Neural progenitor cell (in vitro differentiated cells): ENCODE measurements at regions not wholly inside any gene's neighbourhood (a gene's known extent, or its start where the extent isn't known, plus 50 kb on each side); places are given as distances from the start of the nearest gene placed in this dataset.

Experiments
- DNase-seq: peaks from one replicate; pipeline ENCODE4 v3.0.0-alpha.2; 2016; ENCODE audit warnings: low spot score
- H2AFZ ChIP-seq: fragments of 200-600 bp; sonication (generic); replicated peaks from 2 replicates; pipeline ENCODE4 v1.6.1; 2016; ENCODE audit warnings: antibody characterized with exemption
- H3F3A ChIP-seq: fragments of 200-600 bp; sonication (generic); 2 replicates; pipeline ENCODE4 v1.6.1; 2016; ENCODE audit warnings: antibody characterized with exemption, low read depth
- H3K27ac ChIP-seq: fragments of 200-600 bp; sonication (generic); 2 replicates; pipeline ENCODE4 v1.5.1; 2016; ENCODE audit warnings: mild to moderate bottlenecking
- H3K27me3 ChIP-seq: fragments of 200-600 bp; sonication (generic); 2 replicates; pipeline ENCODE4 v1.6.1; 2016; ENCODE audit warnings: mild to moderate bottlenecking, moderate library complexity
- H3K36me3 ChIP-seq: fragments of 200-600 bp; sonication (generic); 2 replicates; pipeline ENCODE4 v1.5.1; 2016
- H3K4me1 ChIP-seq: fragments of 200-600 bp; sonication (generic); 2 replicates; pipeline ENCODE4 v1.6.1; 2016; ENCODE audit warnings: mixed run types
- H3K4me2 ChIP-seq: fragments of 200-600 bp; sonication (generic); 2 replicates; pipeline ENCODE4 v1.6.1; 2016
- H3K4me3 ChIP-seq: fragments of 200-600 bp; sonication (generic); 2 replicates; pipeline ENCODE4 v1.5.1; 2016
- H3K79me2 ChIP-seq: fragments of 200-600 bp; sonication (generic); 2 replicates; pipeline ENCODE4 v1.6.1; 2016; ENCODE audit warnings: low read depth
- H3K9ac ChIP-seq: fragments of 200-600 bp; sonication (generic); 2 replicates; pipeline ENCODE4 v1.6.1; 2016
- H3K9me3 ChIP-seq: fragments of 200-600 bp; sonication (generic); 2 replicates; pipeline ENCODE4 v1.5.1; 2016; ENCODE audit warnings: low read depth
- H4K20me1 ChIP-seq: fragments of 200-600 bp; sonication (generic); 2 replicates; pipeline ENCODE4 v1.6.1; 2016; ENCODE audit warnings: low read depth
- H3K27ac Mint-ChIP-seq: 3 replicates; pipeline ENCODE4 v1.8.0; 2021; ENCODE audit warnings: mixed read lengths
- H3K27me3 Mint-ChIP-seq: 2 replicates; pipeline ENCODE4 v1.8.0; 2022; ENCODE audit warnings: low read depth, mild to moderate bottlenecking, inconsistent platforms, moderate library complexity, mixed read lengths; ENCODE audit not compliant: insufficient read depth
- H3K36me3 Mint-ChIP-seq: 3 replicates; pipeline ENCODE4 v1.8.0; 2021; ENCODE audit warnings: mixed read lengths
- H3K4me1 Mint-ChIP-seq: 3 replicates; pipeline ENCODE4 v1.8.0; 2021; ENCODE audit warnings: mixed read lengths
- H3K4me3 Mint-ChIP-seq: 3 replicates; pipeline ENCODE4 v1.8.0; 2021; ENCODE audit warnings: mild to moderate bottlenecking, moderate library complexity, mixed read lengths
- H3K9me3 Mint-ChIP-seq: 3 replicates; pipeline ENCODE4 v1.8.0; 2020; ENCODE audit warnings: mixed read lengths
- EZH2 ChIP-seq: fragments of 200-600 bp; sonication (generic); IDR thresholded peaks from 2 replicates; pipeline ENCODE4 v1.6.1; 2017; ENCODE audit warnings: antibody characterized with exemption, mild to moderate bottlenecking, moderate library complexity
- EZH2phosphoT487 ChIP-seq: fragments of 200-600 bp; sonication (generic); IDR thresholded peaks from 2 replicates; pipeline ENCODE4 v1.6.1; 2017; ENCODE audit warnings: antibody characterized with exemption
- TF ChIP-seq, protein P1 (sequence below): fragments of 200-600 bp; sonication (generic); IDR thresholded peaks from 2 replicates; pipeline ENCODE4 v1.5.1; 2017; ENCODE audit warnings: antibody characterized with exemption, mild to moderate bottlenecking

DNA sequence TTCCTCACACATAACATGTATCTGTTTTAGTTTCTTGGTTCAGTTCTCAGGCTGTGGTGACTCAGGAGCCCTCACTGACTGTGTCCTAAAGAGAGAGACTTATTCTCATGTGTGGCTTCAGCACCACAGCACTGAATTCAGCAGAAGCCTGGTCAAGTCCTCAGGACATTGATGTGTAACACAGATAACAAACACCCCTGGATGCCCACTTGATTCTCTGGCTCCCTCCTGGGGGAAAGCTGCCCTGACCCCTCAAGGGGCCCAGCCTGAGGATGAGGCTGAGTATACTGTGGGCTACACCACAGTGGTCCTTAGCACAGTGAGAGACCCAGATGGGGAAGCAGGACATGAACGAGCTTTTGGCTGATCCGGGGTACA, 87.2 kb upstream of the VPREB1 start:
- peak overlapping the region; percentile 96 for H2AFZ ChIP-seq
- H3K9ac ChIP-seq, result no peak overlapping the region
- H3F3A ChIP-seq, result no peaks in the 10 kb centered on the region
- no peak overlapping the region for H3K4me3 ChIP-seq
- H3K4me1 Mint-ChIP-seq, result no peaks in the 10 kb centered on the region
- TF ChIP-seq EZH2phosphoT487, result no peak
- no peak for TF ChIP-seq EZH2
- H4K20me1 ChIP-seq, result no peaks in the 10 kb centered on the region
- H3K4me1 ChIP-seq, result peaks cover 2% of the 10 kb centered on the region
- H3K79me2 ChIP-seq, result no peaks in the 10 kb centered on the region
- H3K4me3 Mint-ChIP-seq, result no peak overlapping the region
- no peak overlapping the region for H3K27ac ChIP-seq
- no peak overlapping the region for H3K4me2 ChIP-seq
- peaks cover 92% of the 10 kb centered on the region for H3K27me3 ChIP-seq
- H3K9me3 ChIP-seq, result no peaks in the 10 kb centered on the region
- H3K27ac Mint-ChIP-seq, result no peak overlapping the region
- peaks cover 19% of the 10 kb centered on the region for H3K27me3 Mint-ChIP-seq
- H3K9me3 Mint-ChIP-seq, result no peaks in the 10 kb centered on the region
- H3K36me3 Mint-ChIP-seq, result no peaks in the 10 kb centered on the region
- H3K36me3 ChIP-seq, result no peaks in the 10 kb centered on the region
- no peak for DNase-seq

DNA sequence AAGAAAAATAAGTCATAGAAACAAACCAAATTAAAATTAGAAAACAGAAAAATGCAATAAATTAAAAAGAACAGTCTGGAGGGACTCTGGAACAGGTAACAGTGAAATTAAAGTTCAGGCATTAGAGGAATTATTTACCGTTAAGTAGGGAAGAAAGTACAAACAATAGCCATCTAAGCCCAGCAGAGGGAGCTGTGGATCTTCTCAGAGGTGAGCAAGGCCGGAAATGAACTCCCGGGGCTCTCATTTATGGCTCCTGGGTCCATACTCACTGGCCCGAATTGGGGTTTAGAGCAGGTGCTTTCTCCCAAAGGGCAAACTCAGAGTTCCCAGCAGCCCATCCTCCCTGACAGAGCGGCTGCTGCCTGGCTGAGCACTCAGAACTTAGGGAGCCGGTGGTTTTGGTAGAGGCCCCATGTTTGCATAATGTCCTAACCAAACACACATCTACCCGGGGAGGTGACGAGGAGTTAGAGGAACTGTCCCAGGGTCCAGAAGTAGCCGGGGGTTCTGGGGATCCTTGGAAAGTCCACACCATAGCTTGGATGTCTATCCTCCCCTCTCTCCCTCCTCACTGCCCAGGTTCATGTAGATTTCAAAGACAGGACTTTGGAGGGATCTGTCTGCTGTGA, 87.8 kb upstream of the VPREB1 start:
- Histone ChIP-seq H4K20me1 (no peaks in the 10 kb centered on the region), H3K9me3 (no peaks in the 10 kb centered on the region), H3K27ac (no peak overlapping the region), H3K4me1 (peaks cover 4% of the 10 kb centered on the region), H3K36me3 (no peaks in the 10 kb centered on the region), H3K4me2 (no peak overlapping the region), H3K27me3 (peaks cover 92% of the 10 kb centered on the region), H3F3A (no peaks in the 10 kb centered on the region), H3K4me3 (no peak overlapping the region), H3K79me2 (no peaks in the 10 kb centered on the region), H2AFZ (peak overlapping the region; percentile 96), H3K9ac (no peak overlapping the region)
- Mint-ChIP-seq H3K27ac (no peak overlapping the region), H3K36me3 (no peaks in the 10 kb centered on the region), H3K27me3 (peaks cover 15% of the 10 kb centered on the region), H3K4me1 (no peaks in the 10 kb centered on the region), H3K4me3 (no peak overlapping the region), H3K9me3 (no peaks in the 10 kb centered on the region)
- TF ChIP-seq, protein P1, sequence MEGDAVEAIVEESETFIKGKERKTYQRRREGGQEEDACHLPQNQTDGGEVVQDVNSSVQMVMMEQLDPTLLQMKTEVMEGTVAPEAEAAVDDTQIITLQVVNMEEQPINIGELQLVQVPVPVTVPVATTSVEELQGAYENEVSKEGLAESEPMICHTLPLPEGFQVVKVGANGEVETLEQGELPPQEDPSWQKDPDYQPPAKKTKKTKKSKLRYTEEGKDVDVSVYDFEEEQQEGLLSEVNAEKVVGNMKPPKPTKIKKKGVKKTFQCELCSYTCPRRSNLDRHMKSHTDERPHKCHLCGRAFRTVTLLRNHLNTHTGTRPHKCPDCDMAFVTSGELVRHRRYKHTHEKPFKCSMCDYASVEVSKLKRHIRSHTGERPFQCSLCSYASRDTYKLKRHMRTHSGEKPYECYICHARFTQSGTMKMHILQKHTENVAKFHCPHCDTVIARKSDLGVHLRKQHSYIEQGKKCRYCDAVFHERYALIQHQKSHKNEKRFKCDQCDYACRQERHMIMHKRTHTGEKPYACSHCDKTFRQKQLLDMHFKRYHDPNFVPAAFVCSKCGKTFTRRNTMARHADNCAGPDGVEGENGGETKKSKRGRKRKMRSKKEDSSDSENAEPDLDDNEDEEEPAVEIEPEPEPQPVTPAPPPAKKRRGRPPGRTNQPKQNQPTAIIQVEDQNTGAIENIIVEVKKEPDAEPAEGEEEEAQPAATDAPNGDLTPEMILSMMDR, result peak; percentile 83
- no peak for TF ChIP-seq EZH2
- DNase-seq, result peak; percentile 82

DNA sequence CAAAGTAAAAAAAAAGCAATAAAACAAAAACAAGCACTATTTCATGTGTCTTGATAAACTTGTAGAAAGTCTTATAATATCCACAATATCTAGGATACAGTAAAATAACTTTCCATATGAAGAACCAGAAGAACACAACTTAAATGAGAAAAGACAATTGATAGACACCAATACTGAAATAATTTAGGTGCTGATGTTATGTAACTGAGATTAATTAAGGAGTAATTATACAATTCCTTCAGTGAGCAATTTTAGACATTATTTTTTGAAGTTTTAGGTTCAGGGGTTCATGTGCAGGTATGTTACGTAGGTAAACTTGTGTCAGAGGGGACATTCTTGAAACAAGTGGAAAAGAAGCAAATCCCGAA, 88.3 kb upstream of the VPREB1 start:
- no peak overlapping the region for H3K4me2 ChIP-seq
- TF ChIP-seq EZH2phosphoT487, result no peak
- TF ChIP-seq, protein P1, result no peak
- TF ChIP-seq EZH2, result no peak
- peaks cover 94% of the 10 kb centered on the region for H3K27me3 ChIP-seq
- DNase-seq, result no peak
- H3K4me3 ChIP-seq, result no peak overlapping the region
- Mint-ChIP-seq H3K36me3 (no peaks in the 10 kb centered on the region), H3K9me3 (no peaks in the 10 kb centered on the region), H3K27ac (no peak overlapping the region), H3K27me3 (peaks cover 20% of the 10 kb centered on the region), H3K4me1 (no peaks in the 10 kb centered on the region), H3K4me3 (no peak overlapping the region)
- H2AFZ ChIP-seq, result no peak overlapping the region
- no peak overlapping the region for H3K9ac ChIP-seq
- no peaks in the 10 kb centered on the region for H4K20me1 ChIP-seq
- no peaks in the 10 kb centered on the region for H3K36me3 ChIP-seq
- H3K4me1 ChIP-seq, result peaks cover 4% of the 10 kb centered on the region
- no peak overlapping the region for H3K27ac ChIP-seq
- no peaks in the 10 kb centered on the region for H3K79me2 ChIP-seq
- H3F3A ChIP-seq, result no peaks in the 10 kb centered on the region
- no peaks in the 10 kb centered on the region for H3K9me3 ChIP-seq

DNA sequence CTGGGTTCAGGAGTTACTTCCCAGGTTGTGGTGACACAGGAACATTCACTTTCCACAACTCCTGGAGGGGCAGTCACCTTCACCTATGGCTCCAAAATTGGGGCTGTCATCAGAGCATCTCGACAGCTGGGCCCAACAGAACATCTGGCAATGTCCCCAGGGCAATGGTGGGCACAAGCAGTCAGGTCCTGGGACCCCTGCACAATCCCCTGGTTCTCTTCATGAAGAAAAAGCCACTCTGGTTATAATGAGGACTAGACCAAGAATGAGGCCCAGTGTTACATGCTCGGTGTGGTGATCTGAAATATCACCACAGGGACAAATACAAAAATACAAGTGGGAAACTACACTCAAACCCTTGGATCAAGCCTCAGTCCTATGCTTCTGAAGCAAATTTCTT, 89.0 kb upstream of the VPREB1 start:
- TF ChIP-seq EZH2phosphoT487 (no peak), EZH2 (no peak)
- TF ChIP-seq, protein P1, result no peak
- H3K27me3 Mint-ChIP-seq, result peaks cover 21% of the 10 kb centered on the region
- H3K9ac ChIP-seq, result no peak overlapping the region

More for the DNA sequence above, 89.0 kb upstream of the VPREB1 start:
- peaks cover 4% of the 10 kb centered on the region for H3K4me1 ChIP-seq
- no peaks in the 10 kb centered on the region for H4K20me1 ChIP-seq
- H3K9me3 ChIP-seq, result no peaks in the 10 kb centered on the region
- Mint-ChIP-seq H3K9me3 (no peaks in the 10 kb centered on the region), H3K36me3 (no peaks in the 10 kb centered on the region), H3K4me3 (no peak overlapping the region), H3K4me1 (no peaks in the 10 kb centered on the region), H3K27ac (no peak overlapping the region)
- no peak overlapping the region for H3K4me3 ChIP-seq
- no peaks in the 10 kb centered on the region for H3F3A ChIP-seq
- no peak overlapping the region for H3K27ac ChIP-seq
- H3K27me3 ChIP-seq, result peaks cover 97% of the 10 kb centered on the region
- no peaks in the 10 kb centered on the region for H3K36me3 ChIP-seq
- H2AFZ ChIP-seq, result no peak overlapping the region
- no peak for DNase-seq
- no peaks in the 10 kb centered on the region for H3K79me2 ChIP-seq
- H3K4me2 ChIP-seq, result no peak overlapping the region
